Keratinocyte (primary cell): ENCODE measurements at regions not wholly inside any gene's neighbourhood (a gene's known extent, or its start where the extent isn't known, plus 50 kb on each side); places are given as distances from the start of the nearest gene placed in this dataset.

Experiments
- CTCF ChIP-seq, 3 experiments: IDR thresholded peaks in 1 of 3; conservative IDR thresholded peaks in 1 of 3; optimal IDR thresholded peaks in 1 of 3; 2 replicates in 2 of 3; 3 replicates in 1 of 3; pipeline versions ENCODE3 to v1.5.1; 2011; ENCODE audit warnings: low read length in 3 of 3, mild to moderate bottlenecking in 3 of 3, moderate library complexity in 2 of 3, control low read depth in 1 of 3, inconsistent platforms in 1 of 3; ENCODE audit not compliant: insufficient read depth in 2 of 3; ENCODE audit errors: extremely low read depth in 1 of 3
- EZH2 ChIP-seq: IDR thresholded peaks from one replicate; pipeline ENCODE4 v1.6.1; 2012; ENCODE audit warnings: inconsistent platforms, mild to moderate bottlenecking, low read length, moderate library complexity

- no peak for TF ChIP-seq CTCF (optimal IDR thresholded peaks at IDR 0.05 in 1 of 3, IDR thresholded peaks at IDR 0.05 in 1 of 3, conservative IDR thresholded peaks at IDR 0.05 in 1 of 3; ENCODE audit: extremely low read depth in 1 of 3, insufficient read depth in 2 of 3, low read length in 3 of 3)
- TF ChIP-seq EZH2, result no peak
Measured at GRCh38 chr5:5014586-5015235, 125.4 kb upstream of the ADAMTS16 start.
